ENCODE measurements at regions not wholly inside any gene's neighbourhood (a gene's known extent, or its start where the extent isn't known, plus 50 kb on each side); places are given as distances from the start of the nearest gene placed in this dataset.

GRCh38 chr3:8212794-8213193 is 288.8 kb upstream of the LMCD1 start (continued):
- TF ChIP-seq USF2 (IDR thresholded peaks at IDR 0.05; ENCODE audit: borderline replicate concordance, low read depth, low read length) (no peak), NBN (IDR thresholded peaks at IDR 0.05) (no peak), TCF7 (IDR thresholded peaks at IDR 0.05; ENCODE audit: borderline replicate concordance) (no peak), ZNF622 (IDR thresholded peaks at IDR 0.05) (no peak), ZNF207 (IDR thresholded peaks at IDR 0.05; ENCODE audit: borderline replicate concordance) (no peak), ZNF217 (IDR thresholded peaks at IDR 0.05) (no peak), NFIC (IDR thresholded peaks at IDR 0.05; ENCODE audit: low read depth, low read length) (no peak), ATF2 (IDR thresholded peaks at IDR 0.05; ENCODE audit: low read length) (no peak), HDAC2 (IDR thresholded peaks at IDR 0.05) (no peak), ZNF384 (IDR thresholded peaks at IDR 0.05; ENCODE audit: borderline replicate concordance, low read depth, low read length) (no peak), LARP7 (IDR thresholded peaks at IDR 0.05) (no peak), CEBPB (IDR thresholded peaks at IDR 0.05; ENCODE audit: borderline replicate concordance in 1 of 2, low read depth in 2 of 2, low read length in 2 of 2) (no peak), CTCF (IDR thresholded peaks at IDR 0.05 in 2 of 3, conservative IDR thresholded peaks at IDR 0.05 in 1 of 3; ENCODE audit: control insufficient read depth in 2 of 3, extremely low read depth in 1 of 3, insufficient read depth in 1 of 3, low read depth in 3 of 3, low read length in 3 of 3) (no peak), NR2C1 (IDR thresholded peaks at IDR 0.05) (no peak)
